ENCODE measurements at regions not wholly inside any gene's neighbourhood (a gene's known extent, or its start where the extent isn't known, plus 50 kb on each side); places are given as distances from the start of the nearest gene placed in this dataset.

- TF ChIP-seq, protein P1, sequence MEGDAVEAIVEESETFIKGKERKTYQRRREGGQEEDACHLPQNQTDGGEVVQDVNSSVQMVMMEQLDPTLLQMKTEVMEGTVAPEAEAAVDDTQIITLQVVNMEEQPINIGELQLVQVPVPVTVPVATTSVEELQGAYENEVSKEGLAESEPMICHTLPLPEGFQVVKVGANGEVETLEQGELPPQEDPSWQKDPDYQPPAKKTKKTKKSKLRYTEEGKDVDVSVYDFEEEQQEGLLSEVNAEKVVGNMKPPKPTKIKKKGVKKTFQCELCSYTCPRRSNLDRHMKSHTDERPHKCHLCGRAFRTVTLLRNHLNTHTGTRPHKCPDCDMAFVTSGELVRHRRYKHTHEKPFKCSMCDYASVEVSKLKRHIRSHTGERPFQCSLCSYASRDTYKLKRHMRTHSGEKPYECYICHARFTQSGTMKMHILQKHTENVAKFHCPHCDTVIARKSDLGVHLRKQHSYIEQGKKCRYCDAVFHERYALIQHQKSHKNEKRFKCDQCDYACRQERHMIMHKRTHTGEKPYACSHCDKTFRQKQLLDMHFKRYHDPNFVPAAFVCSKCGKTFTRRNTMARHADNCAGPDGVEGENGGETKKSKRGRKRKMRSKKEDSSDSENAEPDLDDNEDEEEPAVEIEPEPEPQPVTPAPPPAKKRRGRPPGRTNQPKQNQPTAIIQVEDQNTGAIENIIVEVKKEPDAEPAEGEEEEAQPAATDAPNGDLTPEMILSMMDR (IDR thresholded peaks at IDR 0.05; ENCODE audit: low read depth, low read length, poor library complexity, severe bottlenecking) = no peak
- TF ChIP-seq EZH2phosphoT487 (IDR thresholded peaks at IDR 0.05; ENCODE audit: borderline replicate concordance, low read length) = no peak
These were observed 64.2 kb upstream of the FNDC3B start for GRCh38 chr3:171974986-171975837.

Measured in DOHH2 (cell line).